ENCODE measurements at regions not wholly inside any gene's neighbourhood (a gene's known extent, or its start where the extent isn't known, plus 50 kb on each side); places are given as distances from the start of the nearest gene placed in this dataset.

GRCh38 chr2:161097157-161097556 is 63.1 kb upstream of the TANK start:
- intact Hi-C loops (cut with DNase I), result no loop called here
- DNase-seq, result no peak

GRCh38 chr2:161100211-161100895 is 59.9 kb upstream of the TANK start:
- intact Hi-C loops (cut with DNase I), result no loop called here

GRCh38 chr2:161101406-161101805 is 58.8 kb upstream of the TANK start:
- intact Hi-C loops (cut with DNase I), result no loop called here
- DNase-seq, result no peak

More at GRCh38 chr2:161100211-161100895, 59.9 kb upstream of the TANK start:
- no peak for DNase-seq

GRCh38 chr2:161102770-161103450 is 57.3 kb upstream of the TANK start:
- no peak for DNase-seq
- intact Hi-C loops (cut with DNase I), result no loop called here

GRCh38 chr2:161103451-161103831 is 56.8 kb upstream of the TANK start:
- intact Hi-C loops (cut with DNase I), result no loop called here
- no peak for DNase-seq

GRCh38 chr2:161104054-161104553 is 56.1 kb upstream of the TANK start:
- intact Hi-C loops (cut with DNase I), result no loop called here

GRCh38 chr2:161107265-161107664 is 53.0 kb upstream of the TANK start:
- no peak for DNase-seq

More at GRCh38 chr2:161104054-161104553, 56.1 kb upstream of the TANK start:
- DNase-seq, result no peak

More at GRCh38 chr2:161107265-161107664, 53.0 kb upstream of the TANK start:
- intact Hi-C loops (cut with DNase I), result no loop called here

Data from head of caudate nucleus (tissue), 42 donors.